ENCODE measurements at regions not wholly inside any gene's neighbourhood (a gene's known extent, or its start where the extent isn't known, plus 50 kb on each side); places are given as distances from the start of the nearest gene placed in this dataset.

- H3K36me3 ChIP-seq (ENCODE audit: control insufficient read depth in 2 of 2, insufficient read depth in 2 of 2, low read length in 2 of 2): no peaks in the 10 kb centered on the region
- no peak overlapping the region for H3K9ac ChIP-seq (ENCODE audit: low read depth in 1 of 2, low read length in 2 of 2)
- H3K4me3 ChIP-seq (ENCODE audit: low read length in 2 of 2): no peak overlapping the region
- peaks cover 0 to 6% of the 10 kb centered on the region in 2 donors for H3K27me3 ChIP-seq (ENCODE audit: control insufficient read depth in 2 of 2, insufficient read depth in 2 of 2, low read length in 2 of 2)
- H3K27ac ChIP-seq (ENCODE audit: low read depth in 2 of 2, low read length in 2 of 2): no peak overlapping the region
- no peaks in the 10 kb centered on the region for H3K9me3 ChIP-seq (ENCODE audit: control insufficient read depth in 2 of 2, low read length in 2 of 2)
- no peaks in the 10 kb centered on the region for H3K4me1 ChIP-seq (ENCODE audit: control insufficient read depth in 2 of 2, insufficient read depth in 2 of 2, low read length in 2 of 2)
Measured at GRCh38 chr7:42858570-42858969, 53.3 kb downstream of the C7orf25 start.

GRCh38 chr7:42856605-42856987 lies 55.3 kb downstream of the C7orf25 start:
- Histone ChIP-seq H3K27ac (ENCODE audit: low read depth in 2 of 2, low read length in 2 of 2) (no peak overlapping the region), H3K9ac (ENCODE audit: low read depth in 1 of 2, low read length in 2 of 2) (no peak overlapping the region), H3K4me1 (ENCODE audit: control insufficient read depth in 2 of 2, insufficient read depth in 2 of 2, low read length in 2 of 2) (no peaks in the 10 kb centered on the region), H3K36me3 (ENCODE audit: control insufficient read depth in 2 of 2, insufficient read depth in 2 of 2, low read length in 2 of 2) (no peaks in the 10 kb centered on the region), H3K27me3 (ENCODE audit: control insufficient read depth in 2 of 2, insufficient read depth in 2 of 2, low read length in 2 of 2) (peaks cover 0 to 6% of the 10 kb centered on the region in 2 donors), H3K9me3 (ENCODE audit: control insufficient read depth in 2 of 2, low read length in 2 of 2) (no peaks in the 10 kb centered on the region), H3K4me3 (ENCODE audit: low read length in 2 of 2) (peak overlapping the region; percentile 47 to 68)

GRCh38 chr7:42854571-42855118 lies 57.2 kb downstream of the C7orf25 start:
- no peak overlapping the region for H3K9ac ChIP-seq (ENCODE audit: low read depth in 1 of 2, low read length in 2 of 2)
- peaks cover 0 to 6% of the 10 kb centered on the region in 2 donors for H3K27me3 ChIP-seq (ENCODE audit: control insufficient read depth in 2 of 2, insufficient read depth in 2 of 2, low read length in 2 of 2)
- H3K27ac ChIP-seq (ENCODE audit: low read depth in 2 of 2, low read length in 2 of 2): no peak overlapping the region
- H3K4me1 ChIP-seq (ENCODE audit: control insufficient read depth in 2 of 2, insufficient read depth in 2 of 2, low read length in 2 of 2): no peaks in the 10 kb centered on the region
- H3K36me3 ChIP-seq (ENCODE audit: control insufficient read depth in 2 of 2, insufficient read depth in 2 of 2, low read length in 2 of 2): no peaks in the 10 kb centered on the region
- no peaks in the 10 kb centered on the region for H3K9me3 ChIP-seq (ENCODE audit: control insufficient read depth in 2 of 2, low read length in 2 of 2)
- no peak overlapping the region for H3K4me3 ChIP-seq (ENCODE audit: low read length in 2 of 2)

GRCh38 chr7:42852531-42852930 lies 59.3 kb downstream of the C7orf25 start:
- H3K27ac ChIP-seq (ENCODE audit: low read depth in 2 of 2, low read length in 2 of 2): no peak overlapping the region
- H3K4me3 ChIP-seq (ENCODE audit: low read length in 2 of 2): no peak overlapping the region
- H3K36me3 ChIP-seq (ENCODE audit: control insufficient read depth in 2 of 2, insufficient read depth in 2 of 2, low read length in 2 of 2): no peaks in the 10 kb centered on the region
- H3K9ac ChIP-seq (ENCODE audit: low read depth in 1 of 2, low read length in 2 of 2): no peak overlapping the region
- H3K27me3 ChIP-seq (ENCODE audit: control insufficient read depth in 2 of 2, insufficient read depth in 2 of 2, low read length in 2 of 2): peaks cover 0 to 6% of the 10 kb centered on the region in 2 donors
- H3K4me1 ChIP-seq (ENCODE audit: control insufficient read depth in 2 of 2, insufficient read depth in 2 of 2, low read length in 2 of 2): no peaks in the 10 kb centered on the region
- H3K9me3 ChIP-seq (ENCODE audit: control insufficient read depth in 2 of 2, low read length in 2 of 2): no peaks in the 10 kb centered on the region

GRCh38 chr7:42843205-42843800 lies 68.6 kb downstream of the C7orf25 start:
- no peaks in the 10 kb centered on the region for H3K36me3 ChIP-seq (ENCODE audit: control insufficient read depth in 2 of 2, insufficient read depth in 2 of 2, low read length in 2 of 2)
- H3K4me1 ChIP-seq (ENCODE audit: control insufficient read depth in 2 of 2, insufficient read depth in 2 of 2, low read length in 2 of 2): no peaks in the 10 kb centered on the region
- peaks cover 0 to 3% of the 10 kb centered on the region in 2 donors for H3K27me3 ChIP-seq (ENCODE audit: control insufficient read depth in 2 of 2, insufficient read depth in 2 of 2, low read length in 2 of 2)
- no peaks in the 10 kb centered on the region for H3K9me3 ChIP-seq (ENCODE audit: control insufficient read depth in 2 of 2, low read length in 2 of 2)
- no peak overlapping the region for H3K27ac ChIP-seq (ENCODE audit: low read depth in 2 of 2, low read length in 2 of 2)
- H3K9ac ChIP-seq (ENCODE audit: low read depth in 1 of 2, low read length in 2 of 2): no peak overlapping the region
- no peak overlapping the region for H3K4me3 ChIP-seq (ENCODE audit: low read length in 2 of 2)

GRCh38 chr7:42834676-42835075 lies 77.2 kb downstream of the C7orf25 start:
- no peaks in the 10 kb centered on the region for H3K9me3 ChIP-seq (ENCODE audit: control insufficient read depth in 2 of 2, low read length in 2 of 2)
- no peak overlapping the region for H3K9ac ChIP-seq (ENCODE audit: low read depth in 1 of 2, low read length in 2 of 2)
- no peaks in the 10 kb centered on the region for H3K27me3 ChIP-seq (ENCODE audit: control insufficient read depth in 2 of 2, insufficient read depth in 2 of 2, low read length in 2 of 2)
- no peaks in the 10 kb centered on the region for H3K36me3 ChIP-seq (ENCODE audit: control insufficient read depth in 2 of 2, insufficient read depth in 2 of 2, low read length in 2 of 2)
- H3K4me1 ChIP-seq (ENCODE audit: control insufficient read depth in 2 of 2, insufficient read depth in 2 of 2, low read length in 2 of 2): no peaks in the 10 kb centered on the region
- H3K4me3 ChIP-seq (ENCODE audit: low read length in 2 of 2): no peak overlapping the region
- H3K27ac ChIP-seq (ENCODE audit: low read depth in 2 of 2, low read length in 2 of 2): no peak overlapping the region

- H3K9ac ChIP-seq (ENCODE audit: low read depth in 1 of 2, low read length in 2 of 2): no peak overlapping the region
- H3K36me3 ChIP-seq (ENCODE audit: control insufficient read depth in 2 of 2, insufficient read depth in 2 of 2, low read length in 2 of 2): no peaks in the 10 kb centered on the region
- no peak overlapping the region for H3K4me3 ChIP-seq (ENCODE audit: low read length in 2 of 2)
- no peaks in the 10 kb centered on the region for H3K4me1 ChIP-seq (ENCODE audit: control insufficient read depth in 2 of 2, insufficient read depth in 2 of 2, low read length in 2 of 2)
- no peak overlapping the region for H3K27ac ChIP-seq (ENCODE audit: low read depth in 2 of 2, low read length in 2 of 2)
- no peaks in the 10 kb centered on the region for H3K9me3 ChIP-seq (ENCODE audit: control insufficient read depth in 2 of 2, low read length in 2 of 2)
- H3K27me3 ChIP-seq (ENCODE audit: control insufficient read depth in 2 of 2, insufficient read depth in 2 of 2, low read length in 2 of 2): no peaks in the 10 kb centered on the region
Measured at GRCh38 chr7:42833411-42833810, 78.5 kb downstream of the C7orf25 start.

- no peaks in the 10 kb centered on the region for H3K27me3 ChIP-seq (ENCODE audit: control insufficient read depth in 2 of 2, insufficient read depth in 2 of 2, low read length in 2 of 2)
- no peaks in the 10 kb centered on the region for H3K4me1 ChIP-seq (ENCODE audit: control insufficient read depth in 2 of 2, insufficient read depth in 2 of 2, low read length in 2 of 2)
- no peak overlapping the region for H3K27ac ChIP-seq (ENCODE audit: low read depth in 2 of 2, low read length in 2 of 2)
- H3K9ac ChIP-seq (ENCODE audit: low read depth in 1 of 2, low read length in 2 of 2): no peak overlapping the region
- no peak overlapping the region for H3K4me3 ChIP-seq (ENCODE audit: low read length in 2 of 2)
- H3K9me3 ChIP-seq (ENCODE audit: control insufficient read depth in 2 of 2, low read length in 2 of 2): no peaks in the 10 kb centered on the region
- H3K36me3 ChIP-seq (ENCODE audit: control insufficient read depth in 2 of 2, insufficient read depth in 2 of 2, low read length in 2 of 2): no peaks in the 10 kb centered on the region
Measured at GRCh38 chr7:42832667-42833066, 79.2 kb downstream of the C7orf25 start.

GRCh38 chr7:42831718-42832522 lies 80.0 kb downstream of the C7orf25 start:
- Histone ChIP-seq H3K27me3 (ENCODE audit: control insufficient read depth in 2 of 2, insufficient read depth in 2 of 2, low read length in 2 of 2) (no peaks in the 10 kb centered on the region), H3K4me1 (ENCODE audit: control insufficient read depth in 2 of 2, insufficient read depth in 2 of 2, low read length in 2 of 2) (no peaks in the 10 kb centered on the region), H3K9me3 (ENCODE audit: control insufficient read depth in 2 of 2, low read length in 2 of 2) (no peaks in the 10 kb centered on the region), H3K4me3 (ENCODE audit: low read length in 2 of 2) (no peak overlapping the region), H3K36me3 (ENCODE audit: control insufficient read depth in 2 of 2, insufficient read depth in 2 of 2, low read length in 2 of 2) (no peaks in the 10 kb centered on the region), H3K9ac (ENCODE audit: low read depth in 1 of 2, low read length in 2 of 2) (no peak overlapping the region), H3K27ac (ENCODE audit: low read depth in 2 of 2, low read length in 2 of 2) (no peak overlapping the region)

GRCh38 chr7:42831006-42831717 lies 80.7 kb downstream of the C7orf25 start:
- H3K9me3 ChIP-seq (ENCODE audit: control insufficient read depth in 2 of 2, low read length in 2 of 2): no peaks in the 10 kb centered on the region
- no peak overlapping the region for H3K4me3 ChIP-seq (ENCODE audit: low read length in 2 of 2)
- H3K36me3 ChIP-seq (ENCODE audit: control insufficient read depth in 2 of 2, insufficient read depth in 2 of 2, low read length in 2 of 2): no peaks in the 10 kb centered on the region
- no peaks in the 10 kb centered on the region for H3K4me1 ChIP-seq (ENCODE audit: control insufficient read depth in 2 of 2, insufficient read depth in 2 of 2, low read length in 2 of 2)
- no peak overlapping the region for H3K27ac ChIP-seq (ENCODE audit: low read depth in 2 of 2, low read length in 2 of 2)
- no peak overlapping the region for H3K9ac ChIP-seq (ENCODE audit: low read depth in 1 of 2, low read length in 2 of 2)
- H3K27me3 ChIP-seq (ENCODE audit: control insufficient read depth in 2 of 2, insufficient read depth in 2 of 2, low read length in 2 of 2): no peaks in the 10 kb centered on the region
